Type B pancreatic cell (in vitro differentiated cells): ENCODE measurements at regions not wholly inside any gene's neighbourhood (a gene's known extent, or its start where the extent isn't known, plus 50 kb on each side); places are given as distances from the start of the nearest gene placed in this dataset.
"Not testable (repeated sequence)": the region's sequence is repeated elsewhere in the genome, so short reads cannot be mapped to it uniquely, and the experiment has no call there.

Source experiments
- DNase-seq: peaks from one replicate; pipeline ENCODE4 v3.0.0; 2021; ENCODE audit warnings: mixed read lengths; ENCODE audit not compliant: unreplicated experiment; ENCODE audit errors: extremely low spot score
- H3K27ac Mint-ChIP-seq: 2 replicates; pipeline ENCODE4 v1.8.0; 2021; ENCODE audit warnings: mild to moderate bottlenecking, mixed read lengths
- H3K27me3 Mint-ChIP-seq: 2 replicates; pipeline ENCODE4 v1.8.0; 2021; ENCODE audit warnings: mixed read lengths
- H3K36me3 Mint-ChIP-seq: 2 replicates; pipeline ENCODE4 v1.8.0; 2021; ENCODE audit warnings: mixed read lengths
- H3K4me1 Mint-ChIP-seq: one replicate; pipeline ENCODE4 v1.8.0; 2021; ENCODE audit warnings: mixed read lengths; ENCODE audit not compliant: unreplicated experiment
- H3K4me3 Mint-ChIP-seq: 2 replicates; pipeline ENCODE4 v1.8.0; 2021; ENCODE audit warnings: mild to moderate bottlenecking, mixed read lengths
- H3K9me3 Mint-ChIP-seq: 2 replicates; pipeline ENCODE4 v1.8.0; 2021; ENCODE audit warnings: mixed read lengths
- TF ChIP-seq, protein P1 (sequence below): fragments of 200-600 bp; sonication (generic); conservative IDR thresholded peaks from 2 replicates; pipeline ENCODE4 v1.5.0; 2021; ENCODE audit warnings: antibody characterized with exemption, mild to moderate bottlenecking

DNA sequence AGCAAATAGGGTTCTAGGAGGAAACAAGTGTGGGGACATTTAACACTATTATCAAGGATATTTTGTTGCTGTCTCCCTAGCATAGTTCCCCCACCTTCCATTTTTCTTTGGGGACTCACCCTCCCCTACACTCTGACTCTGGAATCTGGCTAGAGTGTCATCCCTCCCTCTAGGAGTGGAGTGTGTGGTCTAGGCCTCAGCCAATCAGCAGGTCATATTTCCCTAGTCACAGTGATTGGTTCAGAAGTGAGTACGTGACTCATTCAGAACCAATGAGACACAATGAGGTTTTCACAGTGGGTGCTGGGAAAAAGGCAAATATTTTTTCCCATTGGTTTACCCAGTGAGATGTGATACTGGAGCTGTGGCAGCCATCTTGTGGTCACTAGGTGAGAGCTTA is 234.4 kb downstream of the SHQ1 start:
- H3K4me1 Mint-ChIP-seq = peaks cover 15% of the 10 kb centered on the region
- DNase-seq = no peak

DNA sequence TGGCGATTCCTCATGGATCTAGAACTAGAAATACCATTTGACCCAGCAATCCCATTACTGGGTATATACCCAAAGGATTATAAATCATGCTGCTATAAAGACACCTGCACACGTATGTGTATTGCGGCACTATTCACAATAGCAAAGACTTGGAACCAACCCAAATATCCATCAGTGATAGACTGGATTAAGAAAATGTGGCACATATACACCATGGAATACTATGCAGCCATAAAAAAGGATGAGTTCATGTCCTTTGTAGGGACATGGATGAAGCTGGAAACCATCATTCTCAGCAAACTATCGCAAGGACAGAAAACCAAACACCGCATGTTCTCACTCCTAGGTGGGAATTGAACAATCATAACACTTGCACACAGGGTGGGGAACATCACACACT is 239.1 kb downstream of the SHQ1 start:
- peaks cover 21% of the 10 kb centered on the region for H3K4me1 Mint-ChIP-seq
- H3K27me3 Mint-ChIP-seq, DNase-seq, H3K27ac Mint-ChIP-seq, H3K4me3 Mint-ChIP-seq, H3K36me3 Mint-ChIP-seq, H3K9me3 Mint-ChIP-seq: not testable (repeated sequence)

More for the DNA sequence above, 234.4 kb downstream of the SHQ1 start:
- no peaks in the 10 kb centered on the region for H3K27me3 Mint-ChIP-seq
- TF ChIP-seq, protein P1, sequence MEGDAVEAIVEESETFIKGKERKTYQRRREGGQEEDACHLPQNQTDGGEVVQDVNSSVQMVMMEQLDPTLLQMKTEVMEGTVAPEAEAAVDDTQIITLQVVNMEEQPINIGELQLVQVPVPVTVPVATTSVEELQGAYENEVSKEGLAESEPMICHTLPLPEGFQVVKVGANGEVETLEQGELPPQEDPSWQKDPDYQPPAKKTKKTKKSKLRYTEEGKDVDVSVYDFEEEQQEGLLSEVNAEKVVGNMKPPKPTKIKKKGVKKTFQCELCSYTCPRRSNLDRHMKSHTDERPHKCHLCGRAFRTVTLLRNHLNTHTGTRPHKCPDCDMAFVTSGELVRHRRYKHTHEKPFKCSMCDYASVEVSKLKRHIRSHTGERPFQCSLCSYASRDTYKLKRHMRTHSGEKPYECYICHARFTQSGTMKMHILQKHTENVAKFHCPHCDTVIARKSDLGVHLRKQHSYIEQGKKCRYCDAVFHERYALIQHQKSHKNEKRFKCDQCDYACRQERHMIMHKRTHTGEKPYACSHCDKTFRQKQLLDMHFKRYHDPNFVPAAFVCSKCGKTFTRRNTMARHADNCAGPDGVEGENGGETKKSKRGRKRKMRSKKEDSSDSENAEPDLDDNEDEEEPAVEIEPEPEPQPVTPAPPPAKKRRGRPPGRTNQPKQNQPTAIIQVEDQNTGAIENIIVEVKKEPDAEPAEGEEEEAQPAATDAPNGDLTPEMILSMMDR = no peak
- no peaks in the 10 kb centered on the region for H3K36me3 Mint-ChIP-seq
- peaks cover 10% of the 10 kb centered on the region for H3K9me3 Mint-ChIP-seq
- H3K4me3 Mint-ChIP-seq = no peak overlapping the region
- H3K27ac Mint-ChIP-seq = no peak overlapping the region

DNA sequence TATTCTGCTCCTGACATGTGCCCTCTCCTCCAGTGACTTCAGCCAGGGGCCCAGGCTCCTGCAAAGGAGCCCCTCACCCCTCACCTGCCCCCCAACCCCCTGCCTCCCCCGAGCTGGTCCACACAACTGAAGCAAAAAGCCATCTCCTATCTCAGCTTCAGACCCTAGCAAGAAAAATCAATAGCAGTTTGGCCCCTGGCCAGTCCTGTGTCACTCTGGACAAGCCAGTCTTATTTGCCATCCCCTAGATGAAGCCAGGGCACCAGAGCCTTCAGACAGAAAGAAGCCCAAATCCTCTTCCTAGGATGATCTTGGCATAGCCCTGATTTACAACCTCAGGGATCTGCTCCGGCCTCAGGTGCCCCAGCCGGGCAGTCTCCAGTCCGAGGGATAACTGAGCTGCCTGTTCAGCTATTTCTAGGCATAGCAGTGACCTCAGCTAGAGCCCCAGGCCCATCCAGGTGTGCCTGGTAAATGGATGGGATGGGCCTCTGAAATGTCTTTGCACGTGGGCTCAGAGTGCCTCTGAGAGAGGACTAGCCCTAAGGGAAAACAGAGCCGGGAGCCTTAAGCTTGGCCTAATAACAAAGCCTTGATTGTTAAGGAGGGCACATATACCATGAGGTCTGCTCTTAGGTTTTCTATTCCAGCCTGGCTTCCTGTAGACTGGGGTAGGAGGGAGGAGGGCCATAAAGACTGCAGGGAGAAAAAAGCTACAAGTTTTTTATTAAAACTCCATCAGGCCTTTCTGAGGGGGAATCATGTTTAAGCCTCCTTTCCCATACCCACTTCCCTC is 242.0 kb downstream of the SHQ1 start:
- DNase-seq = no peak
- H3K27ac Mint-ChIP-seq = no peak overlapping the region
- TF ChIP-seq, protein P1 = no peak
- H3K27me3 Mint-ChIP-seq = no peaks in the 10 kb centered on the region
- H3K4me1 Mint-ChIP-seq = peaks cover 21% of the 10 kb centered on the region
- H3K4me3 Mint-ChIP-seq = no peak overlapping the region
- no peaks in the 10 kb centered on the region for H3K9me3 Mint-ChIP-seq
- no peaks in the 10 kb centered on the region for H3K36me3 Mint-ChIP-seq

DNA sequence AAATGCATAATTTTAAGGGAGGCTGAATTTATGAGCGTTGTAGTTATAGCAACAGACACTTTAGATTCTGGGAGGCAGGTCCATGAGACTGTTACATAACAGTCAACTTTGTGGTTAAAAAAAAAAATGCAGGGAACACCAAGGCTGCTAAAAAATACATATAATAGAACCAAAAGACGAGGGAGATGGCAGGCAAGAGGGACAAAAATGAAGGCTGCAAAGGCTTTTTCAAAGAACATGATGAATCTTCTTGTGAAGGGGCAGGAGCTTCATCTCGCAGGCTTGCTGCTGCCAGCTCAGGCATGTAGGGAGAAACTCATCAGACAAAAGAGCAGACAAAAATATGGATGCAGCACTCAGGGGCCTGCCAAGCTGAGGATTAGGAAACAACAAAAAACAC is 243.9 kb downstream of the SHQ1 start:
- Mint-ChIP-seq H3K4me1 (peaks cover 21% of the 10 kb centered on the region), H3K27ac (no peak overlapping the region), H3K9me3 (no peaks in the 10 kb centered on the region), H3K36me3 (no peaks in the 10 kb centered on the region), H3K4me3 (no peak overlapping the region), H3K27me3 (peaks cover 8% of the 10 kb centered on the region)
- DNase-seq = no peak
- TF ChIP-seq, protein P1 = no peak

DNA sequence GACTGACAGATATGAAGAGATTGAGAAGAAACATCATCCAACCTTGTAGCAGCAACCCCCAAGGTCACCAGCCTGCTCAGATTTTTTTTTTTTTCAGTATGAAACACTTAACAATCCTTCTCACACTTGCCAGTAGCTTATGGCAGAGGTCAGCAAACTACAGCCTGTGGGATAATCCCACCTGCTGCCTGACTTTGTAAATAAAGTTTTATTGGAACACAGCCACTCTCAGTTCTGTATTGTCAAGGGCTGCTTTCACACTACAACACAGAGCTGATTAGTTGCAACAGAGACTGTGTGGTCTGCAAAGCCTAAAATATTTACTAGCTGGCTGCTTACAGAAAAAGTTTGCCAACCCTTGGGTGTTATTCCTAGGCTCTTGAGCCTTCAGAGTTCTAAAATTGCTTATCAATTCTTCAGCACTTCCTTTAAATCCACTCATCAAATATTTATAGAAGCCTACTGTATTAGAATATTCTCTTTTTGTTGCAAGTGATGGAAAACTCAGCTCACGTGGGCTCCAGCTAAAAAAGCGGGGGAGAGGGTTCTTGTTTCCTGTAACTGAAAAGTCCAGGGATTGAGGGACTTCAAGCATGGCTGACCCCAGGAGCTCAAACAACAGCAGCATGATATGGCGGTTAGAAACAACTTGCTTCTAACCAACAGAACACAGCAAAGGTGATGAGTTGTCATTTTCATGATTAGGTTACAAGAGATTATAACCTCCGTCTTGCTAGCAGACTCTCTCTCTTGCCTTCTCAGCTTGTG is 246.1 kb downstream of the SHQ1 start:
- H3K9me3 Mint-ChIP-seq = no peaks in the 10 kb centered on the region
- H3K27me3 Mint-ChIP-seq = peaks cover 13% of the 10 kb centered on the region
- no peak overlapping the region for H3K4me3 Mint-ChIP-seq
- peaks cover 32% of the 10 kb centered on the region for H3K4me1 Mint-ChIP-seq
- no peak overlapping the region for H3K27ac Mint-ChIP-seq
- TF ChIP-seq, protein P1 = no peak
- no peak for DNase-seq
- no peaks in the 10 kb centered on the region for H3K36me3 Mint-ChIP-seq

DNA sequence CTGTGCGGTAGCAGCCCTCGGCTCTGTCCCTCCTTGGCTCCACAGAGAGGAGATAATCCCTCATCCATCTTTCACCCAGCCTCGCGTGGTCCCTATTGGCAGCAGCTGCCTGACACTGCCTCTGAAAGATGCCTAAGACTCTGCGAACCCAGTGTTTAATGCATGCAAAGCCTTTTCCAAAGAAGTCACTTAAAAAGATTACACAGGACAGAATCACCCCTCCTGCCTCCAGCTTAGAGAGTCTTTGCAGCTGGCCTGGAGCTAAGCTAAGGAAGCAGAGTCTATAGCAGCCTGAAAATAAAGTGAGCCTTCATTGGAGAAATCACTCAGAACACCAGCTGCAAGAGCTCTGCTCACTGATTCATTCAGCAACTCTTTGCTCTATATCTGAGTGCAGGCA is 247.2 kb downstream of the SHQ1 start:
- Mint-ChIP-seq H3K9me3 (no peaks in the 10 kb centered on the region), H3K36me3 (no peaks in the 10 kb centered on the region), H3K27ac (no peak overlapping the region), H3K27me3 (peaks cover 13% of the 10 kb centered on the region), H3K4me3 (no peak overlapping the region), H3K4me1 (peaks cover 31% of the 10 kb centered on the region)
- TF ChIP-seq, protein P1 = no peak
- no peak for DNase-seq
